Natural killer cell (primary cell): ENCODE measurements at regions not wholly inside any gene's neighbourhood (a gene's known extent, or its start where the extent isn't known, plus 50 kb on each side); places are given as distances from the start of the nearest gene placed in this dataset.
"Not testable (repeated sequence)": the region's sequence is repeated elsewhere in the genome, so short reads cannot be mapped to it uniquely, and the experiment has no call there.

Experiments
- ATAC-seq, 3 donors: fragments of 150-1000 bp in 2 of 3; fragments of 200-7000 bp in 1 of 3; cut with Tn5 transposase; 1 replicate in 1 of 3; 2 replicates in 2 of 3; pipeline ENCODE4 v1.10.0; 2021; ENCODE audit warnings: mild to moderate bottlenecking in 2 of 3, moderate library complexity in 2 of 3
- DNase-seq, 2 donors: peaks; one replicate each; pipeline versions ENCODE4 v3.0.0 to v3.0.0-alpha.2; 2013 to 2021; ENCODE audit warnings: mixed read lengths in 1 of 2
- H3K27ac ChIP-seq: one replicate; pipeline ENCODE4 v1.5.1; 2013; ENCODE audit warnings: mild to moderate bottlenecking, low read length
- H3K27me3 ChIP-seq: one replicate; pipeline ENCODE4 v1.6.1; 2013; ENCODE audit warnings: low read length; ENCODE audit not compliant: control insufficient read depth, insufficient read depth
- H3K36me3 ChIP-seq: one replicate; pipeline ENCODE4 v1.6.1; 2013; ENCODE audit warnings: low read length; ENCODE audit not compliant: control insufficient read depth, insufficient read depth
- H3K4me1 ChIP-seq: one replicate; pipeline ENCODE4 v1.6.1; 2013; ENCODE audit warnings: low read length; ENCODE audit not compliant: control insufficient read depth, insufficient read depth
- H3K4me3 ChIP-seq: one replicate; pipeline ENCODE4 v1.5.1; 2013; ENCODE audit warnings: low read length
- H3K9me3 ChIP-seq: one replicate; pipeline ENCODE4 v1.6.1; 2013; ENCODE audit warnings: low read length; ENCODE audit not compliant: control insufficient read depth, insufficient read depth
- H3K27ac Mint-ChIP-seq, 2 donors: one replicate each; pipeline ENCODE4 v1.8.0; 2022; ENCODE audit warnings: mild to moderate bottlenecking in 2 of 2, mixed read lengths in 2 of 2, moderate library complexity in 1 of 2
- H3K27me3 Mint-ChIP-seq, 2 donors: one replicate each; pipeline ENCODE4 v1.8.0; 2022; ENCODE audit warnings: low read depth in 2 of 2, mixed read lengths in 2 of 2
- H3K36me3 Mint-ChIP-seq: one replicate; pipeline ENCODE4 v1.8.0; 2022; ENCODE audit warnings: mixed read lengths
- H3K4me1 Mint-ChIP-seq, 2 donors: one replicate each; pipeline ENCODE4 v1.8.0; 2022; ENCODE audit warnings: mixed read lengths in 2 of 2
- H3K4me3 Mint-ChIP-seq: one replicate; pipeline ENCODE4 v1.8.0; 2022; ENCODE audit warnings: mild to moderate bottlenecking, moderate library complexity, mixed read lengths
- H3K9me3 Mint-ChIP-seq, 2 donors: one replicate each; pipeline ENCODE4 v1.8.0; 2022; ENCODE audit warnings: mixed read lengths in 2 of 2
- CTCF ChIP-seq: fragments of 200-600 bp; IDR thresholded peaks from one replicate; pipeline ENCODE4 v1.8.0; 2022; ENCODE audit warnings: antibody characterized with exemption
- WGBS: methylation state at CpG from one replicate; pipeline ENCODE4 v1.1.7; 2013; ENCODE audit warnings: missing lambda C conversion rate; ENCODE audit not compliant: insufficient coverage; 5-methylcytosine and 5-hydroxymethylcytosine counted together
- intact Hi-C: fragments of 100-400 bp; cut with micrococcal nuclease; formaldehyde crosslinking; loops from one replicate; pipeline ENCODE4 v1.14.2; 2022

GRCh38 chr5:174464504-174465165 lies 259.7 kb upstream of the MSX2 start:
- no peak for TF ChIP-seq CTCF
- DNase-seq (no peak), ATAC-seq (no peak)
- H3K9me3 Mint-ChIP-seq = peaks cover 2 to 4% of the 10 kb centered on the region in 2 donors
- Histone ChIP-seq H3K36me3 (no peaks in the 10 kb centered on the region), H3K4me3 (no peak overlapping the region), H3K27ac (no peak overlapping the region), H3K4me1 (peaks cover 10% of the 10 kb centered on the region), H3K9me3 (no peaks in the 10 kb centered on the region), H3K27me3 (no peaks in the 10 kb centered on the region)
- WGBS = 96% methylated on average over 1 of the region's 1 CpG
- H3K27me3 Mint-ChIP-seq = peaks cover 0 to 2% of the 10 kb centered on the region in 2 donors
- no peak overlapping the region for H3K4me3 Mint-ChIP-seq
- H3K27ac Mint-ChIP-seq = no peak overlapping the region
- peaks cover 11% of the 10 kb centered on the region in 2 donors for H3K4me1 Mint-ChIP-seq
- intact Hi-C loops = no loop called here
- H3K36me3 Mint-ChIP-seq = no peaks in the 10 kb centered on the region

- H3K9me3 Mint-ChIP-seq, H3K27ac Mint-ChIP-seq, DNase-seq, H3K27ac ChIP-seq, H3K27me3 ChIP-seq, H3K36me3 ChIP-seq, ATAC-seq, intact Hi-C loops, H3K4me1 Mint-ChIP-seq, H3K4me3 ChIP-seq, H3K4me3 Mint-ChIP-seq, H3K4me1 ChIP-seq, H3K9me3 ChIP-seq, H3K36me3 Mint-ChIP-seq, H3K27me3 Mint-ChIP-seq: not testable (repeated sequence)
- 94% methylated on average over 2 of the region's 3 CpGs for WGBS
Measured at GRCh38 chr5:174471528-174471927, 252.9 kb upstream of the MSX2 start.

- no peaks in the 10 kb centered on the region for H3K4me1 Mint-ChIP-seq
- no peak for TF ChIP-seq CTCF
- intact Hi-C loops = no loop called here
- peaks cover 5 to 6% of the 10 kb centered on the region in 2 donors for H3K9me3 Mint-ChIP-seq
- H3K4me3 Mint-ChIP-seq = no peak overlapping the region
- H3K4me3 ChIP-seq = no peak overlapping the region
- H3K4me1 ChIP-seq = no peaks in the 10 kb centered on the region
- H3K27me3 Mint-ChIP-seq = peaks cover 0 to 4% of the 10 kb centered on the region in 2 donors
- ATAC-seq (no peak), DNase-seq (no peak)
- H3K27me3 ChIP-seq = no peaks in the 10 kb centered on the region
- H3K27ac ChIP-seq = no peak overlapping the region
- no peaks in the 10 kb centered on the region for H3K36me3 ChIP-seq
- no peak overlapping the region for H3K27ac Mint-ChIP-seq
- H3K9me3 ChIP-seq = no peaks in the 10 kb centered on the region
- no CpG with 5 or more reads among the region's 2 CpGs for WGBS
- H3K36me3 Mint-ChIP-seq = no peaks in the 10 kb centered on the region
Measured at GRCh38 chr5:174472956-174473355, 251.4 kb upstream of the MSX2 start.

- H3K27me3 ChIP-seq, H3K9me3 ChIP-seq, H3K27ac ChIP-seq, H3K27ac Mint-ChIP-seq, DNase-seq, H3K4me3 ChIP-seq, H3K4me3 Mint-ChIP-seq, H3K9me3 Mint-ChIP-seq, H3K36me3 Mint-ChIP-seq, H3K4me1 Mint-ChIP-seq, H3K36me3 ChIP-seq, intact Hi-C loops, H3K27me3 Mint-ChIP-seq, H3K4me1 ChIP-seq, ATAC-seq: not testable (repeated sequence)
- WGBS = 74% methylated on average over 2 of the region's 3 CpGs
Measured at GRCh38 chr5:174476001-174476400, 248.4 kb upstream of the MSX2 start.
